ENCODE measurements at regions not wholly inside any gene's neighbourhood (a gene's known extent, or its start where the extent isn't known, plus 50 kb on each side); places are given as distances from the start of the nearest gene placed in this dataset.

DNA sequence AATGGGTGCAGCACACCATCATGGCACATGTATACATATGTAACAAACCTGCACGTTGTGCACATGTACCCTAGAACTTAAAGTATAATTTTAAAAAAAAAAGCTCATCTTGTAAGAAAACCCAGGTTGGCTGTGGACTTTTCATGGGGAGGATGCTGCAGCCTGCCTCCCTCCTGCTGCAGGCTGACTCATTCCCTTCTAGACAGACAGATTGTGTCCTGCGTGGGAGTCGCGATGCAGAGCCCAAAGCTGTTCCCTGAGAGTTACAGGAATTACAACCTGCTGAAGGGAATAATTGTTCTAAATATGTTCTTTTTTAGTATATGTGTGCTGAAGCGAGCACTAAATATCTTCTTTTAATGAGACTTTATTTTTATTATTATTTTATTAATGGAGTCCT is 93.2 kb downstream of the TBX19 start:
- TF ChIP-seq, protein P1, sequence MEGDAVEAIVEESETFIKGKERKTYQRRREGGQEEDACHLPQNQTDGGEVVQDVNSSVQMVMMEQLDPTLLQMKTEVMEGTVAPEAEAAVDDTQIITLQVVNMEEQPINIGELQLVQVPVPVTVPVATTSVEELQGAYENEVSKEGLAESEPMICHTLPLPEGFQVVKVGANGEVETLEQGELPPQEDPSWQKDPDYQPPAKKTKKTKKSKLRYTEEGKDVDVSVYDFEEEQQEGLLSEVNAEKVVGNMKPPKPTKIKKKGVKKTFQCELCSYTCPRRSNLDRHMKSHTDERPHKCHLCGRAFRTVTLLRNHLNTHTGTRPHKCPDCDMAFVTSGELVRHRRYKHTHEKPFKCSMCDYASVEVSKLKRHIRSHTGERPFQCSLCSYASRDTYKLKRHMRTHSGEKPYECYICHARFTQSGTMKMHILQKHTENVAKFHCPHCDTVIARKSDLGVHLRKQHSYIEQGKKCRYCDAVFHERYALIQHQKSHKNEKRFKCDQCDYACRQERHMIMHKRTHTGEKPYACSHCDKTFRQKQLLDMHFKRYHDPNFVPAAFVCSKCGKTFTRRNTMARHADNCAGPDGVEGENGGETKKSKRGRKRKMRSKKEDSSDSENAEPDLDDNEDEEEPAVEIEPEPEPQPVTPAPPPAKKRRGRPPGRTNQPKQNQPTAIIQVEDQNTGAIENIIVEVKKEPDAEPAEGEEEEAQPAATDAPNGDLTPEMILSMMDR (conservative IDR thresholded peaks at IDR 0.05; ENCODE audit: low read depth, low read length): no peak
- TF ChIP-seq FOS (IDR thresholded peaks at IDR 0.05; ENCODE audit: low read depth, low read length): no peak
- TF ChIP-seq RAD21 (IDR thresholded peaks at IDR 0.05; ENCODE audit: low read length): no peak
- TF ChIP-seq MAZ (IDR thresholded peaks at IDR 0.05; ENCODE audit: borderline replicate concordance, low read depth, low read length): no peak
